KOPT-K1 (cell line): ENCODE measurements at regions not wholly inside any gene's neighbourhood (a gene's known extent, or its start where the extent isn't known, plus 50 kb on each side); places are given as distances from the start of the nearest gene placed in this dataset.

Experiments used
- H3K27ac ChIP-seq: fragments of 200-600 bp; sonication (generic); 2 replicates; pipeline ENCODE4 v1.5.1; 2016; ENCODE audit warnings: antibody characterized with exemption, mild to moderate bottlenecking, low read depth, low read length; ENCODE audit not compliant: poor library complexity, severe bottlenecking
- H3K36me3 ChIP-seq: fragments of 200-600 bp; sonication (generic); 2 replicates; pipeline ENCODE4 v1.5.1; 2017; ENCODE audit warnings: antibody characterized with exemption, mild to moderate bottlenecking, low read length, moderate library complexity; ENCODE audit not compliant: insufficient read depth
- H3K9me3 ChIP-seq: fragments of 200-600 bp; sonication (generic); 2 replicates; pipeline ENCODE4 v1.5.1; 2017; ENCODE audit warnings: antibody characterized with exemption, low read length, mild to moderate bottlenecking; ENCODE audit not compliant: insufficient read depth, poor library complexity, severe bottlenecking

GRCh38 chr7:108818742-108819141, 249.1 kb downstream of the DNAJB9 start:
- Histone ChIP-seq H3K9me3 (no peaks in the 10 kb centered on the region), H3K27ac (no peak overlapping the region), H3K36me3 (no peaks in the 10 kb centered on the region)

GRCh38 chr7:108824840-108825580, 255.3 kb downstream of the DNAJB9 start:
- Histone ChIP-seq H3K27ac (no peak overlapping the region), H3K9me3 (no peaks in the 10 kb centered on the region), H3K36me3 (no peaks in the 10 kb centered on the region)

- no peaks in the 10 kb centered on the region for H3K9me3 ChIP-seq
- no peak overlapping the region for H3K27ac ChIP-seq
- no peaks in the 10 kb centered on the region for H3K36me3 ChIP-seq
These were observed 255.9 kb downstream of the DNAJB9 start for GRCh38 chr7:108825581-108825909.

- no peaks in the 10 kb centered on the region for H3K36me3 ChIP-seq
- no peak overlapping the region for H3K27ac ChIP-seq
- no peaks in the 10 kb centered on the region for H3K9me3 ChIP-seq
These were observed 266.6 kb downstream of the DNAJB9 start for GRCh38 chr7:108836256-108836655.

- no peaks in the 10 kb centered on the region for H3K36me3 ChIP-seq
- no peaks in the 10 kb centered on the region for H3K9me3 ChIP-seq
- no peak overlapping the region for H3K27ac ChIP-seq
These were observed 268.5 kb downstream of the DNAJB9 start for GRCh38 chr7:108838198-108838597.

GRCh38 chr7:108839076-108839475, 269.4 kb downstream of the DNAJB9 start:
- Histone ChIP-seq H3K27ac (no peak overlapping the region), H3K36me3 (no peaks in the 10 kb centered on the region), H3K9me3 (no peaks in the 10 kb centered on the region)

GRCh38 chr7:108845951-108846350, 276.3 kb downstream of the DNAJB9 start:
- Histone ChIP-seq H3K36me3 (no peaks in the 10 kb centered on the region), H3K27ac (no peak overlapping the region), H3K9me3 (no peaks in the 10 kb centered on the region)

- Histone ChIP-seq H3K9me3 (no peaks in the 10 kb centered on the region), H3K27ac (no peak overlapping the region), H3K36me3 (no peaks in the 10 kb centered on the region)
These were observed 276.8 kb downstream of the DNAJB9 start for GRCh38 chr7:108846471-108846870.

GRCh38 chr7:108848486-108848885, 278.8 kb downstream of the DNAJB9 start:
- H3K27ac ChIP-seq = no peak overlapping the region
- no peaks in the 10 kb centered on the region for H3K36me3 ChIP-seq
- no peaks in the 10 kb centered on the region for H3K9me3 ChIP-seq

GRCh38 chr7:108860615-108861014, 290.9 kb downstream of the DNAJB9 start:
- H3K36me3 ChIP-seq = no peaks in the 10 kb centered on the region
- peaks cover 13% of the 10 kb centered on the region for H3K9me3 ChIP-seq
- H3K27ac ChIP-seq = no peak overlapping the region

- Histone ChIP-seq H3K27ac (no peak overlapping the region), H3K36me3 (no peaks in the 10 kb centered on the region), H3K9me3 (peaks cover 13% of the 10 kb centered on the region)
These were observed 291.4 kb downstream of the DNAJB9 start for GRCh38 chr7:108861071-108861470.

GRCh38 chr7:108863227-108863848, 293.7 kb downstream of the DNAJB9 start:
- Histone ChIP-seq H3K36me3 (no peaks in the 10 kb centered on the region), H3K9me3 (peaks cover 13% of the 10 kb centered on the region), H3K27ac (no peak overlapping the region)

GRCh38 chr7:108869070-108869469, 299.4 kb downstream of the DNAJB9 start:
- Histone ChIP-seq H3K27ac (no peak overlapping the region), H3K36me3 (no peaks in the 10 kb centered on the region), H3K9me3 (no peaks in the 10 kb centered on the region)

- Histone ChIP-seq H3K27ac (no peak overlapping the region), H3K36me3 (no peaks in the 10 kb centered on the region), H3K9me3 (no peaks in the 10 kb centered on the region)
These were observed 305.5 kb downstream of the DNAJB9 start for GRCh38 chr7:108875139-108875538.

- Histone ChIP-seq H3K9me3 (no peaks in the 10 kb centered on the region), H3K27ac (no peak overlapping the region), H3K36me3 (no peaks in the 10 kb centered on the region)
These were observed 321.2 kb downstream of the DNAJB9 start for GRCh38 chr7:108890862-108891261.

- no peaks in the 10 kb centered on the region for H3K36me3 ChIP-seq
- no peaks in the 10 kb centered on the region for H3K9me3 ChIP-seq
- H3K27ac ChIP-seq = no peak overlapping the region
These were observed 338.8 kb downstream of the DNAJB9 start for GRCh38 chr7:108908456-108908855.
